ENCODE measurements at regions not wholly inside any gene's neighbourhood (a gene's known extent, or its start where the extent isn't known, plus 50 kb on each side); places are given as distances from the start of the nearest gene placed in this dataset.

GRCh38 chr9:87199278-87199677 is 252.0 kb upstream of the GAS1 start:
- H3F3A ChIP-seq (ENCODE audit: control insufficient read depth, insufficient read depth) = no peaks in the 10 kb centered on the region
- H3K9me3 ChIP-seq (ENCODE audit: control insufficient read depth, insufficient read depth, low read length) = no peaks in the 10 kb centered on the region
- H3K27me3 ChIP-seq (ENCODE audit: control insufficient read depth, low read length) = no peaks in the 10 kb centered on the region
- H3K4me3 ChIP-seq (ENCODE audit: low read length) = no peak overlapping the region
- no peak overlapping the region for H3K4me2 ChIP-seq (ENCODE audit: low read length)
- no peaks in the 10 kb centered on the region for H3K9me2 ChIP-seq (replicated peaks; ENCODE audit: control insufficient read depth, low read length)
- H4K20me1 ChIP-seq (ENCODE audit: control insufficient read depth, insufficient read depth, low read depth, low read length) = no peaks in the 10 kb centered on the region
- no peaks in the 10 kb centered on the region for H3K36me3 ChIP-seq (ENCODE audit: control insufficient read depth, low read length)
- H3K79me2 ChIP-seq (ENCODE audit: control insufficient read depth, low read length) = no peaks in the 10 kb centered on the region
- TF ChIP-seq EZH2phosphoT487 (IDR thresholded peaks at IDR 0.05; ENCODE audit: borderline replicate concordance, low read length) = no peak
- no peak for TF ChIP-seq CTCF (IDR thresholded peaks at IDR 0.05; ENCODE audit: low read depth, low read length, poor library complexity, severe bottlenecking)
- H3K4me1 ChIP-seq (ENCODE audit: control insufficient read depth, low read length) = no peaks in the 10 kb centered on the region
- no peak overlapping the region for H3K27ac ChIP-seq (ENCODE audit: low read depth, low read length)

GRCh38 chr9:87199782-87200181 is 252.5 kb upstream of the GAS1 start:
- TF ChIP-seq CTCF (IDR thresholded peaks at IDR 0.05; ENCODE audit: low read depth, low read length, poor library complexity, severe bottlenecking) (no peak), EZH2phosphoT487 (IDR thresholded peaks at IDR 0.05; ENCODE audit: borderline replicate concordance, low read length) (no peak)
- no peak overlapping the region for H3K4me3 ChIP-seq (ENCODE audit: low read length)
- no peaks in the 10 kb centered on the region for H3K4me1 ChIP-seq (ENCODE audit: control insufficient read depth, low read length)
- H3K36me3 ChIP-seq (ENCODE audit: control insufficient read depth, low read length) = no peaks in the 10 kb centered on the region
- no peaks in the 10 kb centered on the region for H4K20me1 ChIP-seq (ENCODE audit: control insufficient read depth, insufficient read depth, low read depth, low read length)
- H3K9me2 ChIP-seq (replicated peaks; ENCODE audit: control insufficient read depth, low read length) = no peaks in the 10 kb centered on the region
- H3F3A ChIP-seq (ENCODE audit: control insufficient read depth, insufficient read depth) = no peaks in the 10 kb centered on the region
- no peaks in the 10 kb centered on the region for H3K27me3 ChIP-seq (ENCODE audit: control insufficient read depth, low read length)
- no peak overlapping the region for H3K4me2 ChIP-seq (ENCODE audit: low read length)
- H3K79me2 ChIP-seq (ENCODE audit: control insufficient read depth, low read length) = no peaks in the 10 kb centered on the region
- no peaks in the 10 kb centered on the region for H3K9me3 ChIP-seq (ENCODE audit: control insufficient read depth, insufficient read depth, low read length)
- H3K27ac ChIP-seq (ENCODE audit: low read depth, low read length) = no peak overlapping the region

- H3K36me3 ChIP-seq (ENCODE audit: control insufficient read depth, low read length) = no peaks in the 10 kb centered on the region
- no peaks in the 10 kb centered on the region for H3K4me1 ChIP-seq (ENCODE audit: control insufficient read depth, low read length)
- no peak for TF ChIP-seq EZH2phosphoT487 (IDR thresholded peaks at IDR 0.05; ENCODE audit: borderline replicate concordance, low read length)
- TF ChIP-seq CTCF (IDR thresholded peaks at IDR 0.05; ENCODE audit: low read depth, low read length, poor library complexity, severe bottlenecking) = no peak
- H3K9me3 ChIP-seq (ENCODE audit: control insufficient read depth, insufficient read depth, low read length) = no peaks in the 10 kb centered on the region
- no peaks in the 10 kb centered on the region for H4K20me1 ChIP-seq (ENCODE audit: control insufficient read depth, insufficient read depth, low read depth, low read length)
- H3K27me3 ChIP-seq (ENCODE audit: control insufficient read depth, low read length) = no peaks in the 10 kb centered on the region
- no peak overlapping the region for H3K4me3 ChIP-seq (ENCODE audit: low read length)
- no peaks in the 10 kb centered on the region for H3K9me2 ChIP-seq (replicated peaks; ENCODE audit: control insufficient read depth, low read length)
- H3K4me2 ChIP-seq (ENCODE audit: low read length) = no peak overlapping the region
- no peak overlapping the region for H3K27ac ChIP-seq (ENCODE audit: low read depth, low read length)
- H3K79me2 ChIP-seq (ENCODE audit: control insufficient read depth, low read length) = no peaks in the 10 kb centered on the region
- H3F3A ChIP-seq (ENCODE audit: control insufficient read depth, insufficient read depth) = no peaks in the 10 kb centered on the region
Measured at GRCh38 chr9:87201351-87201751, 254.0 kb upstream of the GAS1 start.

Measured in DOHH2 (cell line).